T-helper 2 cell treated with Interferon-gamma antibody and Interleukin-4, amounts not matched to agents 100 ng/mL and 5 ng/mL, for 36 hours (primary cell): ENCODE measurements at regions not wholly inside any gene's neighbourhood (a gene's known extent, or its start where the extent isn't known, plus 50 kb on each side); places are given as distances from the start of the nearest gene placed in this dataset.

Experiments
- intact Hi-C: fragments of 100-400 bp; cut with micrococcal nuclease; formaldehyde crosslinking; loops from one replicate; pipeline ENCODE4 v1.15.1; 2023

DNA sequence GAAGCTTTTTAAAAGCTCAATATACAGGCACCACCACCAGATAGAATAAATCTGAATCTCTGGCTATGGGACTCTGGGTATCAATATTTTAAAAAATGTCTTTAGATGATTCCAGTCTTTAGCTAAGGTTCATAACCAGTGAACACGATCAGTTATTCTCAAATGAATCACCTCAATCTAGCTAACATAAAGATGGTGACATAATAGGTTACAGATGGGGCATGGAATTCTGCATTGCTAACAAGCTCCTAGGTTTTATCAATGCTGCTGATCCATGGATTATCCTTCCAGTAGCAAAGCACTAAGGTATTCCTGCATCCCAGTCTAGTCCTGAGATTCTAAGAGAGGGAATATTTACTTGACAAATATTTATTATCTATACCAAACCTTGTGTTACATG is 415.5 kb upstream of the CDH11 start:
- intact Hi-C loops, result no loop called here

DNA sequence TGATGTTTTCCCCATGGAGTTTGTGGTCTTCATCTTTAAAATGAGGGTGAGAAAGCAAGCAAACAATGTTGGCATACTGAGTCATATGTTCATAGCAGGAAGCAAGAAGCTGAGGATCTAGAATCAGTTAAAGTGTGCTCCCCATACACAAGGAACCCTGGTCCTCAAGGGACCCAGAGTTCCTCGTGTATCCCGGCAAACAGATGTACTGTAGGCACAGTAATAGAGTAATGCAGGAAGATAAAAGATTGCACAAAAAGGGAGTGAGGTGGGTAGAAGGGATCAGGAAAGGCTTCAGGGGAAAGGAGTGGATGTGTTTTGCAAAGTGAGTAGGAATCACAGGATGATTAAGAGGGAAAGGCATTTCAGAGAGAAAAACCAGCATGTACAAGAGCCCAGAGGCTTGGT is 412.3 kb upstream of the CDH11 start:
- intact Hi-C loops, result no loop called here

DNA sequence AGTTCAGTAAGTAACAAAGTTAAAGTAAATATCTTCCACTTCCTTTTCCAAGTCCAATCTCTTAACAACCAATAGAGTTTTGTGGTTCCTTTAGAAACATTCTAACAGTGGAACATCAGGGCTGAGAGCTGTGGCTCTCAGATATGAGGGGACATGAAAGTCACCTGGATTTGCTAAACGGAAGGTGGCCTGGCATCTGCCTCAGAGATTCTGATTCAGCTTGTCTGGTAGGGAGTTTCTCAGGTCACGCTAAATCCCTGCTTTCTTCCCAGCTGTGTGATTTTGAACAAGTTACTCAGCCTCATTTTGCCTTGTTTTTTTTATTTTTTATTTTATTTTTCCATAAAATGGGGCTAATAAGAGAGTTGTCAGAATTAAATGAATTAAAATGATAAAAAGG is 411.0 kb upstream of the CDH11 start:
- intact Hi-C loops, result no loop called here

DNA sequence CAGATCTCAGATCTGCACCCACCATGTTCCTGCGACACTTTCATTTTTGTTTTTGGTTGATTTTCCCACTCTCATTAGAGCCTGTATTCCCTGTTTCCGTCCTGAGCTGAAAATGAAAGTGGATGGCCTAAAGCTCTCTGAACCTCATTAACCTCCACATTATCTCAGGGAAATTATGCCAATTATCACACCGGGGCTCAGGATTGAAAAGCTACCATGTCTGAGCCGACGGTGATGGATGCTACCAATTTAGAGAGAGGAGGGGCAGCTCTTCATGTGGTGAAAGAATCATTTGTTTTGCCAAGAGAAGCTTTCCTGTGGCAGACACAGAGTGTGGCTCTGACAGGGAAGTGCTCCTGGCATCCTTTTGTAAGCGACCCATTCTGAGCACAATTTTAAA is 410.4 kb upstream of the CDH11 start:
- intact Hi-C loops, result no loop called here

DNA sequence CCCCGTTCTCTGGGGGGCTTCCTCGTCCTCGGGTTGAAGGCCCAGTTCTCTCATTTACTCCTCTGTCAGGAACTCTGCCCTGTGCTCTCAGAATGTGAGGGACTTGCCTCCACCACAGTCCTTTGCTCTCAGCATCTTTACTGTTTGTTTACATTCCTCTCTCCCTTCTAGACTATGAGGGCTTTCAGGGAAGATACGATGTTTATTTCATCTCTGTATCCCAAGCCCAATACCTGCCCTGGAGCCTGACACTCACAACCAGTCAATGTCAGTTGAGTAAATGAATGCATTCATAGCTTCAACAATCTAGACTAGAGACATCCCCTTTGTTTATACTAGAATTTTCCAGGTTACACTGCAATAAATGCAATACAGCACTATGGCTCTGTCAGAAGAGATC is 409.6 kb upstream of the CDH11 start:
- intact Hi-C loops, result no loop called here

DNA sequence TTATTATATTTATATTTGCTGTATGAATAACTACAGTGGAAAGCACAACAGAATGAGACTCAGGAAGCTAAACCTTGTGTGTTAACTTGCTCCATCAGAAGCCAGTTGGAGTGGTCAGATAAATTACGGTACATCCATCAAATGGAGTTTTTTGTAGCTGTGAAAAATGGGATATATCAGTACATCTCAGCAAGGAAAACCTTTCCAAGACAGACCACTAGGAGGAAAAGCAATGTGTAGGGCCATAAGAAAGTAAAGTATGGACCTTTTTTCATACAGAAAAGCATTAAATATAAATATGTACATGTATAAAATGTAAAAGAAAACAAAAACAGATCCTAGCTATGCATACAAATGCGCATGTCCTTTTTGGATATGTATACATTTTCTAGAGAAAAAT is 403.8 kb upstream of the CDH11 start:
- intact Hi-C loops, result no loop called here

DNA sequence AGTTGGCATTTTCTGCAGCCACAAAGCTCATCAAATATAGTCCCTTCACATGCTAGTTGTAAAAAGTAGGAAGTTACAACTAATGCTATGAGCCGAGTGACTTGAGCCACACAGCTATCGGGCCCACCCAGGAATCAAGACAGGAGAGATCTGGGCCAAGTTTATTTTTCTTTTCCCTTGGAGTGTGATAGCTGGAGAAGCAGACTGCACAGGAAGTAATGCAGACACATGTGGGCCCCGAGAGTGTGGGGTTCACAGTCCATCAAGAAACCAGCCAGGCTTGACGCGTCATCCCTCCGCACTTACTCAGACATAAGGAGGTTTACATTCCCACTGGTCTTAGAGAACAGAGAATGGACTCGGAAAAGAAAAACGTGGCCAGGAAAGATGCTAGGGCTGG is 403.1 kb upstream of the CDH11 start:
- intact Hi-C loops, result no loop called here

DNA sequence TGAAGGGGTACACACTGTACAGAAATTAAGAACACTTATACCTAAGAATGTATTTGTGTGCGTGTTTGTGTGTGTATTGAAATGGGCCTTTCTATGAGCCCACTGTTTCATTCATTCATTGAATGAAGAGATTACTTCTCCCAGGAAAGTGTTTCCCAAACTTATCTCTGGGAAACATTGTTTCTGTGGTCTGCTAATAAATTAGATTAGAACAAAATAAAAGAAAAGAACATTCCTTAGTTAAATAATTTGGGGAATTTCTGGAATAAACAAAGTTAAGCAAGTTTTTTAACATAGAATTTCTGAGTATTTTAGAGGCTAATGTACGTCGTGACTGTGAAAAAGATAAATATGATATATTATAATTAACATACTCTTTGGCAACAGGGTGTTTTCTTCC is 402.4 kb upstream of the CDH11 start:
- intact Hi-C loops, result no loop called here

DNA sequence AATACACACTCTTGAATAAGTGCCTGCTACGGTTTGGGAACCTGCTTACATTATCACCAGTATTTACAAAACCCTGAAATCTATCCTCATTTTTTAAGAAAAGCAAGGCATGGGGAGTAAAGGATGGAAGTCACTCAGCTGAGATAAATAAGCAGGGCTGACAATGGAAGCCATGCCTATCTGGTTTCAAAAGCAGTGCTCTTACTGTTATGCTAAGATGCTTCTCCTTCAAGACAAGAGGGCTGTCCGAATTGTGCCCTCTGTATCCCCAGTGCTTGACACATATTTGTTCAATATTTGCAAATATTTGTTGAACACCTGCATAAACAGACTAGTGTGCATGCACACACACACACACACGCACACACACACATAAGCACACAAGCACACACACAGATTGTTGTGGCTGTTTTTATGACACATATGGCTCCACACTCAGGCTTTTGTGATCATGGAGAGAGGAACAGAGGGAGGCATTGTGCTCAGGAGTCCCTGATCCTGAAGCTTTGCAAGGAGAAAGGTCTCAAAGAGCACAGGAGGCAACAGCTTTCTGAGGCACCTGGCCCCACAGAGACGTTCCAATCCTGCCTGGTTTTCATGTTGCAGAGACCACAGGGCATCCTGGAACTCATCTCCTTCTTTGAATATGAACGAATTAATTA is 401.6 kb upstream of the CDH11 start:
- intact Hi-C loops, result no loop called here

DNA sequence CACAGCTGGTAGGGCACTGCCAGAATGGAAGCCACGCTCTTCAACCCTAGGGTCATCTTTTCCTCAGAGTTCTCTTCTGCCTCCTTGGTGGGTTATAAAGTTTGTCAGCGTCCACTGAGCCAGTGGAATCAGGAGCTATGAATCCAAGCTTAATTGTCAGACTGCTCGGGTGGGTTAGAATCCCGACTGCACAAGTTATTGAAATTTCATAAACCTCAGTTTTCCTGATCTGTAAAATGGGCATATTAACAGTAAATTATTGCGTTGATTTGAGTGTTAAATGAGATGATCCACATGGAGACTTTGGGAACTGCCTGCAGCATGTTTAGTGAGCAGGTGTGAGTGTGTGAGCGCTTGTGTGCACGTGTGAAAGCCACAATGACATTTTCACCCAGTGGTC is 400.5 kb upstream of the CDH11 start:
- intact Hi-C loops, result no loop called here

DNA sequence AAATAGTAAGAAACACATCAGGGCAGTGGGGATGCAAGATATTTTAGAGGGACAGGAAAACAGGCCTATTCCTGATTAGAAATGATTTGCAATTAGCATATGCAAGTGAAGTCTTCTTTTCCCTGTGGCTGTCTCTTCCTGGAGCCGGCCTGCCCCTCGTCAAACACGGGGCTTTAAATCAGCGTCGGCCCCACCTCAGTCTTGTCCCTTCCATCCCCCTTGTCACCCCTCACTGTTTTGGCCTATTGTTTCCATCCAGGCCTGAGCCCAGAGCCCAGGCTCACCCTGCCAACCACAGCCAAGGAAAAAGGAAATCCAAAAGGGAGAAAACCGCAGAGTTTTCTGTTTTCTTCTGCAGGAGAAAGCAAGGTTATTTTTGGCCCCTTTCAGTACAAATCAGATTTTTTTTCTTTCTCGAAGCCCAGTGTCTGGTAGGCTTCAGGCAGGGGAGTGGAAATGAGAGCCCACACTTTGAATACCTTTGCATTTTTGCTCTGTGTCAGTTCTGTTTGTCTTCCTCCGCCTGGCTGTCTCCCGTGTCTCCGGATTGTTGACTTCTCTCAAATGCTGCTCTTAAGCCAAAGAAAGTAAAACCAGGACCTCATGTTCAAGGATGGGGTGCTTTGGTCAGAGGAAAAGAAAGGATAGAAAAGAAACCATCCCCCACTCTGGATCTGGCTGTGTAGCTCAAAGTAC is 399.9 kb upstream of the CDH11 start:
- intact Hi-C loops, result no loop called here

DNA sequence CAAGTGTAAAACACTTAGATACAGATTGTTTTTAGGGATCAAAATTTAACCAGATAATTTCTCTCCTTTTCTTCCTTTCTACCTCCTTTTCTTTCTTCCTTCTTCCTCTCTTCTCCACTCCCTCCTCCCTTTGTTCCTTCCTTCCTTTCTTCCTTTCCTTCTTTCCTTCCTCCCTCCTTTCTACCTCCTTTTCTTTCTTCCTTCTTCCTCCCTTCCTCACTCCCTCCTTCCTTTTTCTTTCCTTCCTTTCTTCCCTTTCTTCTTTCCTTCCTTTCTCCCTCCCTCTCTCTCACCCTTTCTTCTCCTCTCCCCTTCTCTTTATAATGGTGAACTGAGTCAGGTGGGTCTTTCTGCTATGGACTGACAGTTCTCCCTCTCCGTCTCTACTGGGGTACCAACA is 397.5 kb upstream of the CDH11 start:
- intact Hi-C loops, result no loop called here

DNA sequence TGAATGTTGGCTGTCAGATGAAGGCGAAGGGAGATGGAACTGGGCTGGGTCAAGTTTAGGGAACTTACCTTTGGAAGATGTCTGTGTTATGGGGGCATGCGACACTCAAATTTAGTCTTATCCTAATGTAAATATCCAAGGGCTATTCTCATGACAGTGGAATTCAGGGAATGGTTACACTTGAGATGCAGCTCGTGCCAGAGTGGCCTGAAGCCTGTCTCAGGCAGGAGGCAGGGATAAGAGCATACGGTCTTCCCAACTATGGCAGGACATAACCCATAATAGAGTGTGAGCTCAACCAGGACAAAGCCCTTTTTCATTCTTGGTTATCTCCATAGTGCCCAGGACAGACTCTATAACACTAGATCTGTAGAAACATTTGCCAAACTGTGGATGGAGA is 393.3 kb upstream of the CDH11 start:
- intact Hi-C loops, result no loop called here

DNA sequence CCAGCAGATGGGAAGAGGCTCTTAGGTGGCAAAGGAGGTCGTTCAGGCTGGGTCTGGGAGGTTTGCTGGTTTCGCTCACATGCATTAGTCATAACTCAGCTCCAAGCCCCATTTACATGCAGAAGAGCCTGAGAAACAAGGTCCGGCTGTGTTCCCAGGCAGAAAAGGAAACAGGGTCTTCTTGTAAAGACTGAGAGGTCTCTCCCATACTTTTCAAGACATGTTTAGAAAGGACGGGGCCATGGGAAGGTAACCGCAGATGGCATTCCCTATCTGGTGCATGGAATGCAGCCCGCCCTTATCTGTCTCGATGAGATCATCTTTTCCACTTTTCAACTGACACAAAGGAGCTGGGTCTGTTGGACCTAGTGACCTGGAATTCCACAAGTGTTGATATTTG is 389.0 kb upstream of the CDH11 start:
- intact Hi-C loops, result no loop called here

DNA sequence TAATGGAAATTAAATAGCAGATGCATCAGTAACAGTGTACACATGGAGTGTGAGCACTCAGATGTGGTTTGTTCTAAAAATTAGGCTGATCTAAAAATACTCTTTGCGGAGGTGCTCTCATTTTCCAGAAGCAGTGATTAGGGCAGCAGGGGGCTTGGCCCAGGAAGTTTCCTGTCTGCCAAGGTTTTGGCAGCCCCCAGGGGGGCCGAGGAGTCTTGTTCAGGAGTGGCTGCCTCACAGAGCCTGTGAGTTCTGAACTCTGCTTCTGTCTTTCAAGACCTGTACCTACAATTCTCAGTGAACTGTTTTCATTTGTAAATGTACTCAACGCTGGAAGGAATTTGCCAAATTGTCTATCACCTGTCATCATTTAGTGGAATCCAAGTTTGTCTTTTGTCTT is 388.4 kb upstream of the CDH11 start:
- intact Hi-C loops, result no loop called here

DNA sequence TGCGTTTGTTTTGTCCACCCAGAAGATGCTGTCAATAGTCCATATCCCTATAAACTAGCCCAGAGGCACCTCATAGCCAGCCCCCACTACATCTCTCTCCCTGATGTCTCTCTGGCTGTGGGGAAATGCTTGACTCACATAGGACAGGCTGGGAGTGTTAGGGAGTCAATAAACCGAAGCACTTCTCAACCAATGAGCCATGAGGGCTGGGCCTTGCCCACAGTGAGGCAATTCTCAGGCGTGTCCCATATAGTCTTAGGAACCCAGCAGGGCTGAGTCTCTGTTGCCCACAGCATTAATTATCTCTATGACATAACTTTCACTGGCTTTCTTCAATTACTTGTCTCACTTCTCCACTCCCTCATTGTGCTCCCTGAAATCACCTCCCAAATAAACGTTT is 387.3 kb upstream of the CDH11 start:
- intact Hi-C loops, result no loop called here

DNA sequence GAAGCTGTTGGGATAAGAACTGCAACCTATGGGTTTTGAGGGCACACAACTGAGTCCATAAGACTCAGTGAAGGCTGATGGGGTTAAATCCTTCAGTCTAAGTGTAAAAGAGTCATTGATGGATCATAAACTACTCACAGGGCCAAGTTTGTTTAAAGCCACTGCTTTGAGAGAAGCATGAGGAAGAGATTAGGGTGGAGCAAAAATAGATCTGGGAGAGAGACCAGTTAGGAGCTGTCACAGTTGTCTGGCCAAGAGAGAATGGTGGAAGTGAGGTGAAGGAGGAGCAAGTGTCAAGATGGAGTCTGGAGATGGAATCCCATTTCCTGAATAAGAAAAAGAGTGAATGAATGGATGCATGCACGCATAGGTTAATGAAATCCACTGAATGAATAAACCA is 379.1 kb upstream of the CDH11 start:
- intact Hi-C loops, result no loop called here

DNA sequence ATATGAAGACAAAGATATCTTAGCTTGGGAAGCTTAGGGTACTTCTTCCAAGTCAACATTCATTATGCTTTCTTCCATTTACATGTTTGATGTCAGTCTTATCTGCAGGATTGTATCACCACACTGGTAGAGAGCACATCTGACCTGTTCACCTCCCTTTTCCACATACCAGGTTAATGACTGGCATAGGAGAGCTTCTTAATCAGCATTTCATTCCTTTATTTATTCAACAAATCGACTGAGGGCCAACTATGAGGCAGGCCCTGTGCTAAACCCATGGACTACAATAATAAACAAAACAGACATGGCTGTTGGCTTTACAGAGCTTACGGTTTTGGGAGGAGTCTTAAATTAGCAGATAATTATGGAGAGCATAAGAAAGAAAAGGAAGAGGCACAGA is 378.1 kb upstream of the CDH11 start:
- intact Hi-C loops, result no loop called here

DNA sequence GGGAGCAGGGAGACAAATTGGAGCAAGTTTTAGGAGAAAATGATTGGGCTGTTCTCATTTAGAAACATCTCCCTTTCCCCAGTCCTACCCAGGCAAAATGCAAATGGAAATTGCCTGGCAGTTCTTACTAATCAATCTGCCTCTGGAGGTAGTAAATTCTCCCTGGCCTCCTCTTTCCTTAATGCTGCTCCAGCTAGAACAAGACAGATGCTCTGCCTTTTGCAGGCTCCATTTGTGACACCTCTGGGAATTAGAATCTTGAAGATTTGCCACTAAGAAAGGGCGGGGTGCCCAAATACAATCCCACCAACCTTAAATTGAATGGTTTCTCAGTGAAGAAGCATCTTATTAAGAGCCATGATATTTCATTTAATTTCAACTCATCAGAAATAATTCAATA is 377.7 kb upstream of the CDH11 start:
- intact Hi-C loops, result no loop called here

DNA sequence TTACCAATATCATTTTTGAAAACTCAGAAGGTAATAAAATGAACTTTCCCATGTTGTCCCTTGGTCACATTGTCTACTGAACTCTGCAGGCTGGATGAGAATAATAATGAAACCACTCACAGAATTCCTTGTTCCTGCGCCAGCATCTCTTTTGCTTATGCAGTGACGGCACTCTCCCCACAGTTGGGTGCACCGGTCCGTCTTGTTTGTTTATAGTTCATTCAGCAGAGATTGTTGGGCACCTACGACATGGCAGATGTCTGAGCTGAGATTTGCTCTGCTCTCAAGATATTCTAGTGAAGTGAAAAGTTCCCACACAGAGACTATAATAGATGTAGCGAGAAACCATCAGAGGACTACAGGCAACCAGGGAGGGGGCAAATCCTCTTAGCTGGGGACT is 375.7 kb upstream of the CDH11 start:
- intact Hi-C loops, result no loop called here

DNA sequence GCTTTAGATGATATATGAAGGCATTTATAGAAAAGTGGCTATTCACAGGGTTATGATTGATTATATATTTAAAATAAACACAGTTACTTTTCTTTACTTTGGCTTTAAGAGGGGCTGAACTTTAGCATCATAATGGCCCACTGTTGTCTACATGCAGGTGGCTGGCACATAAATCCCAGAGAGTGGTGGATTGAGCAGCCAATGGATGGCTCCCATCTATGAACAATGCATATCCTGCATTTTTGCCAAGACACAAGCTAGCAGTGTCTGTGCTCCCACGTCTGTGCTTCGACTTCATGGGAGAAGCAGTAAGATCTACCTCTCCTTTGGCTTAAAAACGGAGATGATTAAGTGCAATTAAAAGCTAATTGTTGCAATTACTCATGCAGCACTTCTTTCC is 373.2 kb upstream of the CDH11 start:
- intact Hi-C loops, result no loop called here

DNA sequence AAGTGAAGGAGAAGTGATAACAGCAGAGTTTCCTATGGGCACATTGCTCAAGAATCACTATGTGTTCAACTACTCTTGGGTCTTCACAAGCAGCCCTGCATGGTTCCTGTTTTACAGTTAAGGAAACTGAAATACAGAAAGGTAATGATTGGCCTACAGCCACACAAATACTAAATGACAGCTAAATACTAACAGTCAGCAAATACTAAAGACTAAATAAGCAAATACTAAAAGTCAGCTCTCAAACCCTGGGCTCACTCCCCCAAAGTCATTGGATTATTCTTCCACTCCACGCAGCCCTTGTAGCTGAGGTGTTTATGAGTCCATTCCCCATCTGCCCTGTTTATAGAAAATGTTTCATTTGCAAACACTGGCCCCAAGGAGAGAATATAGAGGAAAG is 372.7 kb upstream of the CDH11 start:
- intact Hi-C loops, result no loop called here

DNA sequence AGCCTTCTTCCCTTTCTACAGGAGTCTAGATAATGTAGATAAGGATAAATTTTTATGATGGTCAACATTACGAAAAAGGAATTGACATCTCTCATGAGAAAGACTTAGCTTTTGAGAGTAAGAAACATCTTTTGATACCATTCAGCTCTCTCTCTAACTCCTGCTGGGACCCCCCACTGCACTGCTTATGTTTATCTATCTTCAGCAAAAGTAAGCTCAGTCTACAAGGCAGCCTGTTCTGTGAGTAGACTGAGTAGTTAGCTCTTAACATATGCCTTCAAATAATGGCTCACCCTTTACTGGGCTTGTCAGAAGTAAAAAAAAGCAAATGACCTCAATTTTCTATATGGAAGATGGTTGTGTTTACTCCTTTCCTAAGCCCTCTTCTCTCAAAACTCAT is 372.2 kb upstream of the CDH11 start:
- intact Hi-C loops, result no loop called here

DNA sequence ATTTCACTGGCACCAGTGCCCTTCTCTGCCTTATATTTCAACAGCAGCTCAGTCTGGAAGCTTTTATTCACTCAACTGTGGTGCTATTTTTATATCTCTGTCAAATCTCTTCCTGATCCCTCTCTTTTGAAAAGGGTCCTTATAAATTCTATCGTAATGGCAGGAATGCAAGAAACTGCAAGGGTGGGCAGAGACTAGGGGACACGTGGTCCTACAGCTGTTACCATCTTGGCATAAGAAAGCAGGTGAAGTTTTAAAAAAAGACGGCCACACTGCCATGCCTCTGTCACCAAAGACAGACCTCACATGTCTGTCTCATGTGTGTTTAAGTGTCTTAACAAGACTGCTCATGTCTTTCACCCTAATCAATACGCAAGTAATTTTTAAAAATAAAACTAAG is 368.4 kb upstream of the CDH11 start:
- intact Hi-C loops, result no loop called here
